H1 (cell line): ENCODE measurements at regions not wholly inside any gene's neighbourhood (a gene's known extent, or its start where the extent isn't known, plus 50 kb on each side); places are given as distances from the start of the nearest gene placed in this dataset.

Experiments used
- CHD2 ChIP-seq: IDR thresholded peaks from 2 replicates; pipeline ENCODE4 v1.6.1; 2012; ENCODE audit warnings: low read length, improper control_type of control experiment
- CTCF ChIP-seq, 3 experiments: IDR thresholded peaks; 1 replicate in 2 of 3; 2 replicates in 1 of 3; pipeline versions ENCODE4 v1.5.1 to v1.6.1; 2011; ENCODE audit warnings: low read length in 3 of 3, mild to moderate bottlenecking in 3 of 3, inconsistent platforms in 2 of 3, low read depth in 1 of 3, moderate library complexity in 1 of 3; ENCODE audit not compliant: insufficient read depth in 1 of 3; ENCODE audit errors: control extremely low read depth in 1 of 3
- HDAC2 ChIP-seq, 2 experiments: fragments of 300-600 bp in 1 of 2; sonication (generic) in 1 of 2; IDR thresholded peaks; 2 replicates each; pipeline ENCODE4 v1.6.1; 2011 to 2012; ENCODE audit warnings: low read depth in 2 of 2, low read length in 2 of 2, mild to moderate bottlenecking in 2 of 2, moderate library complexity in 2 of 2, borderline replicate concordance in 1 of 2, inconsistent platforms in 1 of 2
- JUND ChIP-seq: IDR thresholded peaks from 2 replicates; pipeline ENCODE4 v1.6.1; 2011; ENCODE audit warnings: mild to moderate bottlenecking, improper control_type of control experiment, low read length
- MAX ChIP-seq: IDR thresholded peaks from 2 replicates; pipeline ENCODE4 v1.6.1; 2012; ENCODE audit warnings: inconsistent platforms
- POLR2A ChIP-seq, 2 experiments: IDR thresholded peaks; 1 replicate in 1 of 2; 2 replicates in 1 of 2; pipeline ENCODE4 v1.6.1; 2011; ENCODE audit warnings: low read depth in 2 of 2, low read length in 2 of 2, mild to moderate bottlenecking in 2 of 2; ENCODE audit errors: control extremely low read depth in 1 of 2
- POLR2AphosphoS5 ChIP-seq: IDR thresholded peaks from 2 replicates; pipeline ENCODE4 v1.6.1; 2011; ENCODE audit warnings: low read depth, low read length
- SAP30 ChIP-seq: fragments of 300-600 bp; sonication (generic); IDR thresholded peaks from 2 replicates; pipeline ENCODE4 v1.7.1; 2012; ENCODE audit warnings: low read length, moderate library complexity, mild to moderate bottlenecking, inconsistent platforms; ENCODE audit not compliant: insufficient read depth, insufficient replicate concordance
- SIN3A ChIP-seq, 2 experiments: IDR thresholded peaks in 1 of 2; conservative IDR thresholded peaks in 1 of 2; 2 replicates each; pipeline ENCODE4 v1.6.1; 2011 to 2012; ENCODE audit warnings: low read length in 2 of 2, improper control_type of control experiment in 1 of 2, low read depth in 1 of 2, mild to moderate bottlenecking in 1 of 2
- TEAD4 ChIP-seq: IDR thresholded peaks from 2 replicates; pipeline ENCODE4 v1.6.1; 2012; ENCODE audit warnings: low read depth, low read length, inconsistent platforms, mixed read lengths

GRCh38 chr2:66699416-66699792 lies 264.5 kb downstream of the MEIS1 start:
- TF ChIP-seq TEAD4 (no peak), MAX (no peak), POLR2AphosphoS5 (no peak), POLR2A (IDR thresholded peaks at IDR 0.05; ENCODE audit: control extremely low read depth in 1 of 2, low read depth in 2 of 2, low read length in 2 of 2) (no peak), SAP30 (no peak), CHD2 (no peak), CTCF (IDR thresholded peaks at IDR 0.05; ENCODE audit: control extremely low read depth in 1 of 3, insufficient read depth in 1 of 3, low read depth in 1 of 3, low read length in 3 of 3) (no peak), HDAC2 (IDR thresholded peaks at IDR 0.05; ENCODE audit: borderline replicate concordance in 1 of 2, low read depth in 2 of 2, low read length in 2 of 2) (no peak), JUND (no peak), SIN3A (conservative IDR thresholded peaks at IDR 0.05 in 1 of 2, IDR thresholded peaks at IDR 0.05 in 1 of 2; ENCODE audit: low read depth in 1 of 2, low read length in 2 of 2) (no peak)
